Hepatocyte (in vitro differentiated cells): ENCODE measurements at regions not wholly inside any gene's neighbourhood (a gene's known extent, or its start where the extent isn't known, plus 50 kb on each side); places are given as distances from the start of the nearest gene placed in this dataset.
"Not testable (repeated sequence)": the region's sequence is repeated elsewhere in the genome, so short reads cannot be mapped to it uniquely, and the experiment has no call there.

Experiments used
- EZH2 ChIP-seq: fragments of 200-600 bp; sonication (generic); IDR thresholded peaks from 2 replicates; pipeline ENCODE4 v1.6.1; 2016; ENCODE audit warnings: antibody characterized with exemption, mild to moderate bottlenecking, borderline replicate concordance
- TF ChIP-seq, protein P1 (sequence below): fragments of 200-600 bp; sonication (generic); IDR thresholded peaks from 2 replicates; pipeline ENCODE4 v1.5.1; 2016; ENCODE audit warnings: antibody characterized with exemption, mild to moderate bottlenecking; ENCODE audit not compliant: poor library complexity

DNA sequence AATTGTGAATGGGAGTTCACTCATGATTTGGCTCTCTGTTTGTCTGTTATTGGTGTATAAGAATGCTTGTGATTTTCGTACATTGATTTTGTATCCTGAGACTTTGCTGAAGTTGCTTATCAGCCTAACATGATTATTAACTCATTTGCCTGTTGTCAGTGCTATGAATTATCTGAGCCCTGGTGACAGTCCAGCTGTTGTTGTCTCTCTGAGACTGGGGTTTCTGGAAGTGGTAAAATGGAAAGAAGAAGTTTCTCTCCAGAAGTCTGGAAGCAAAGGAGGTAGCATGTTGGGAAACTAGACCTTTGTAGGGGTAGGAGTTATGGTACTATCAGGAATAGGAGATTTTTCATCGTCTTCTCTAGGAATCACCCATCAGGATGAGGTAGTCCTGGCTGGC lies 473.0 kb upstream of the RASGRP1 start:
- TF ChIP-seq, protein P1, sequence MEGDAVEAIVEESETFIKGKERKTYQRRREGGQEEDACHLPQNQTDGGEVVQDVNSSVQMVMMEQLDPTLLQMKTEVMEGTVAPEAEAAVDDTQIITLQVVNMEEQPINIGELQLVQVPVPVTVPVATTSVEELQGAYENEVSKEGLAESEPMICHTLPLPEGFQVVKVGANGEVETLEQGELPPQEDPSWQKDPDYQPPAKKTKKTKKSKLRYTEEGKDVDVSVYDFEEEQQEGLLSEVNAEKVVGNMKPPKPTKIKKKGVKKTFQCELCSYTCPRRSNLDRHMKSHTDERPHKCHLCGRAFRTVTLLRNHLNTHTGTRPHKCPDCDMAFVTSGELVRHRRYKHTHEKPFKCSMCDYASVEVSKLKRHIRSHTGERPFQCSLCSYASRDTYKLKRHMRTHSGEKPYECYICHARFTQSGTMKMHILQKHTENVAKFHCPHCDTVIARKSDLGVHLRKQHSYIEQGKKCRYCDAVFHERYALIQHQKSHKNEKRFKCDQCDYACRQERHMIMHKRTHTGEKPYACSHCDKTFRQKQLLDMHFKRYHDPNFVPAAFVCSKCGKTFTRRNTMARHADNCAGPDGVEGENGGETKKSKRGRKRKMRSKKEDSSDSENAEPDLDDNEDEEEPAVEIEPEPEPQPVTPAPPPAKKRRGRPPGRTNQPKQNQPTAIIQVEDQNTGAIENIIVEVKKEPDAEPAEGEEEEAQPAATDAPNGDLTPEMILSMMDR = not testable (repeated sequence)
- not testable (repeated sequence) for TF ChIP-seq EZH2
